ENCODE measurements at regions not wholly inside any gene's neighbourhood (a gene's known extent, or its start where the extent isn't known, plus 50 kb on each side); places are given as distances from the start of the nearest gene placed in this dataset.

GRCh38 chr9:80012557-80013330, 441.0 kb downstream of the TLE4 start:
- DNase-seq, result no peak

GRCh38 chr9:80009204-80009603, 437.4 kb downstream of the TLE4 start:
- DNase-seq, result no peak

GRCh38 chr9:80004714-80005113, 432.9 kb downstream of the TLE4 start:
- DNase-seq, result no peak

- no peak for DNase-seq
These were observed 418.8 kb downstream of the TLE4 start for GRCh38 chr9:79990536-79990935.

- DNase-seq, result no peak
These were observed 417.3 kb downstream of the TLE4 start for GRCh38 chr9:79989079-79989478.

- no peak for DNase-seq
These were observed 416.4 kb downstream of the TLE4 start for GRCh38 chr9:79988126-79988525.

GRCh38 chr9:79986437-79986836, 414.7 kb downstream of the TLE4 start:
- DNase-seq, result no peak

- DNase-seq, result no peak
These were observed 414.0 kb downstream of the TLE4 start for GRCh38 chr9:79985772-79986171.

- no peak for DNase-seq
These were observed 413.5 kb downstream of the TLE4 start for GRCh38 chr9:79985264-79985663.

- peak; percentile 63 for DNase-seq
These were observed 412.8 kb downstream of the TLE4 start for GRCh38 chr9:79984429-79985067.

- no peak for DNase-seq
These were observed 408.7 kb downstream of the TLE4 start for GRCh38 chr9:79980432-79980831.

GRCh38 chr9:79977510-79978197, 405.9 kb downstream of the TLE4 start:
- no peak for DNase-seq

- no peak for DNase-seq
These were observed 405.3 kb downstream of the TLE4 start for GRCh38 chr9:79977074-79977435.

- DNase-seq, result peak; percentile 88
These were observed 404.7 kb downstream of the TLE4 start for GRCh38 chr9:79976257-79977073.

GRCh38 chr9:79975621-79976256, 404.0 kb downstream of the TLE4 start:
- DNase-seq, result no peak

- peak; percentile 20 for DNase-seq
These were observed 403.1 kb downstream of the TLE4 start for GRCh38 chr9:79974806-79975422.

- no peak for DNase-seq
These were observed 401.9 kb downstream of the TLE4 start for GRCh38 chr9:79973627-79974026.

- peak; percentile 16 for DNase-seq
These were observed 398.3 kb downstream of the TLE4 start for GRCh38 chr9:79970146-79970425.

- peak; percentile 74 for DNase-seq
These were observed 397.8 kb downstream of the TLE4 start for GRCh38 chr9:79969393-79970145.

GRCh38 chr9:79968533-79968932, 396.8 kb downstream of the TLE4 start:
- DNase-seq, result no peak

- no peak for DNase-seq
These were observed 391.1 kb downstream of the TLE4 start for GRCh38 chr9:79962836-79963235.

- no peak for DNase-seq
These were observed 390.4 kb downstream of the TLE4 start for GRCh38 chr9:79962150-79962549.
